Nephron progenitor cell (in vitro differentiated cells): ENCODE measurements at regions not wholly inside any gene's neighbourhood (a gene's known extent, or its start where the extent isn't known, plus 50 kb on each side); places are given as distances from the start of the nearest gene placed in this dataset.

Source experiments
- DNase-seq: peaks from one replicate; pipeline ENCODE4 v3.0.0; 2021
- H3K27ac Mint-ChIP-seq: 2 replicates; pipeline ENCODE4 v1.8.0; 2021; ENCODE audit warnings: mild to moderate bottlenecking, moderate library complexity, mixed read lengths
- H3K27me3 Mint-ChIP-seq: 2 replicates; pipeline ENCODE4 v1.8.0; 2021; ENCODE audit warnings: mild to moderate bottlenecking, low read depth, mixed read lengths; ENCODE audit not compliant: poor library complexity
- H3K36me3 Mint-ChIP-seq: 2 replicates; pipeline ENCODE4 v1.8.0; 2021; ENCODE audit warnings: low read depth, mixed read lengths
- H3K4me1 Mint-ChIP-seq: 2 replicates; pipeline ENCODE4 v1.8.0; 2021; ENCODE audit warnings: mixed read lengths
- H3K4me3 Mint-ChIP-seq: 2 replicates; pipeline ENCODE4 v1.8.0; 2021; ENCODE audit warnings: mild to moderate bottlenecking, moderate library complexity, mixed read lengths
- H3K9me3 Mint-ChIP-seq: 2 replicates; pipeline ENCODE4 v1.8.0; 2021; ENCODE audit warnings: mild to moderate bottlenecking, moderate library complexity, mixed read lengths
- CTCF ChIP-seq: fragments of 200-600 bp; sonication (generic); IDR thresholded peaks from 2 replicates; pipeline ENCODE4 v1.5.0; 2021; ENCODE audit warnings: antibody characterized with exemption

- no peak for TF ChIP-seq CTCF
- no peak for DNase-seq
These were observed 150.6 kb upstream of the RARB start for GRCh38 chr3:25277503-25277902.

GRCh38 chr3:25281041-25281731 lies 146.9 kb upstream of the RARB start:
- Mint-ChIP-seq H3K4me1 (no peaks in the 10 kb centered on the region), H3K27me3 (no peaks in the 10 kb centered on the region), H3K4me3 (no peak overlapping the region), H3K27ac (no peak overlapping the region), H3K9me3 (no peaks in the 10 kb centered on the region), H3K36me3 (no peaks in the 10 kb centered on the region)
- DNase-seq = no peak
- no peak for TF ChIP-seq CTCF

More at GRCh38 chr3:25277503-25277902, 150.6 kb upstream of the RARB start:
- Mint-ChIP-seq H3K27me3 (no peaks in the 10 kb centered on the region), H3K4me1 (no peaks in the 10 kb centered on the region), H3K9me3 (no peaks in the 10 kb centered on the region), H3K36me3 (no peaks in the 10 kb centered on the region), H3K4me3 (no peak overlapping the region), H3K27ac (no peak overlapping the region)

GRCh38 chr3:25281732-25282126 lies 146.3 kb upstream of the RARB start:
- no peaks in the 10 kb centered on the region for H3K9me3 Mint-ChIP-seq
- H3K4me1 Mint-ChIP-seq = no peaks in the 10 kb centered on the region
- DNase-seq = no peak
- H3K4me3 Mint-ChIP-seq = no peak overlapping the region
- no peak for TF ChIP-seq CTCF
- H3K27ac Mint-ChIP-seq = no peak overlapping the region
- no peaks in the 10 kb centered on the region for H3K27me3 Mint-ChIP-seq
- H3K36me3 Mint-ChIP-seq = no peaks in the 10 kb centered on the region

- no peaks in the 10 kb centered on the region for H3K36me3 Mint-ChIP-seq
- no peak for TF ChIP-seq CTCF
- peaks cover 6% of the 10 kb centered on the region for H3K4me1 Mint-ChIP-seq
- no peak overlapping the region for H3K4me3 Mint-ChIP-seq
- H3K9me3 Mint-ChIP-seq = no peaks in the 10 kb centered on the region
- H3K27me3 Mint-ChIP-seq = no peaks in the 10 kb centered on the region
- no peak for DNase-seq
- H3K27ac Mint-ChIP-seq = no peak overlapping the region
These were observed 144.4 kb upstream of the RARB start for GRCh38 chr3:25283613-25284012.

- no peak for DNase-seq
- Mint-ChIP-seq H3K4me3 (no peak overlapping the region), H3K27me3 (no peaks in the 10 kb centered on the region), H3K4me1 (peaks cover 11% of the 10 kb centered on the region), H3K27ac (no peak overlapping the region), H3K9me3 (no peaks in the 10 kb centered on the region), H3K36me3 (no peaks in the 10 kb centered on the region)
- TF ChIP-seq CTCF = no peak
These were observed 143.8 kb upstream of the RARB start for GRCh38 chr3:25284249-25284648.

- H3K36me3 Mint-ChIP-seq = no peaks in the 10 kb centered on the region
- H3K27me3 Mint-ChIP-seq = no peaks in the 10 kb centered on the region
- no peak overlapping the region for H3K4me3 Mint-ChIP-seq
- no peak for DNase-seq
- H3K9me3 Mint-ChIP-seq = no peaks in the 10 kb centered on the region
- TF ChIP-seq CTCF = no peak
- H3K4me1 Mint-ChIP-seq = peaks cover 35% of the 10 kb centered on the region
- no peak overlapping the region for H3K27ac Mint-ChIP-seq
These were observed 140.7 kb upstream of the RARB start for GRCh38 chr3:25287291-25287884.
